Activated naive CD4-positive, alpha-beta T cell treated with anti-CD3 and anti-CD28 coated beads for 36 hours (primary cell): ENCODE measurements at regions not wholly inside any gene's neighbourhood (a gene's known extent, or its start where the extent isn't known, plus 50 kb on each side); places are given as distances from the start of the nearest gene placed in this dataset.

Experiments
- CTCF ChIA-PET: fragments of 350-600 bp; sonication (Branson Sonifier 250); formaldehyde crosslinking; loops from one replicate; lab custom pipeline; 2021; ENCODE audit warnings: antibody characterized with exemption; lab: Charles Lee
- DNase-seq: peaks from one replicate; pipeline ENCODE4 v3.0.0-alpha.2; 2020
- H3K27ac Mint-ChIP-seq: one replicate; pipeline ENCODE4 v1.8.0; 2021; ENCODE audit warnings: mild to moderate bottlenecking, mixed read lengths
- H3K27me3 Mint-ChIP-seq: one replicate; pipeline ENCODE4 v1.8.0; 2021; ENCODE audit warnings: low read depth, mixed read lengths
- H3K36me3 Mint-ChIP-seq: one replicate; pipeline ENCODE4 v1.8.0; 2021; ENCODE audit warnings: low read depth, mixed read lengths
- H3K4me1 Mint-ChIP-seq: one replicate; pipeline ENCODE4 v1.8.0; 2021; ENCODE audit warnings: low read depth, mixed read lengths
- H3K4me3 Mint-ChIP-seq: one replicate; pipeline ENCODE4 v1.8.0; 2021; ENCODE audit warnings: mild to moderate bottlenecking, moderate library complexity, mixed read lengths
- H3K9me3 Mint-ChIP-seq: one replicate; pipeline ENCODE4 v1.8.0; 2021; ENCODE audit warnings: mixed read lengths
- intact Hi-C: fragments of 100-400 bp; cut with micrococcal nuclease; formaldehyde crosslinking; loops from one replicate; pipeline ENCODE4 v1.15.1; 2023

DNA sequence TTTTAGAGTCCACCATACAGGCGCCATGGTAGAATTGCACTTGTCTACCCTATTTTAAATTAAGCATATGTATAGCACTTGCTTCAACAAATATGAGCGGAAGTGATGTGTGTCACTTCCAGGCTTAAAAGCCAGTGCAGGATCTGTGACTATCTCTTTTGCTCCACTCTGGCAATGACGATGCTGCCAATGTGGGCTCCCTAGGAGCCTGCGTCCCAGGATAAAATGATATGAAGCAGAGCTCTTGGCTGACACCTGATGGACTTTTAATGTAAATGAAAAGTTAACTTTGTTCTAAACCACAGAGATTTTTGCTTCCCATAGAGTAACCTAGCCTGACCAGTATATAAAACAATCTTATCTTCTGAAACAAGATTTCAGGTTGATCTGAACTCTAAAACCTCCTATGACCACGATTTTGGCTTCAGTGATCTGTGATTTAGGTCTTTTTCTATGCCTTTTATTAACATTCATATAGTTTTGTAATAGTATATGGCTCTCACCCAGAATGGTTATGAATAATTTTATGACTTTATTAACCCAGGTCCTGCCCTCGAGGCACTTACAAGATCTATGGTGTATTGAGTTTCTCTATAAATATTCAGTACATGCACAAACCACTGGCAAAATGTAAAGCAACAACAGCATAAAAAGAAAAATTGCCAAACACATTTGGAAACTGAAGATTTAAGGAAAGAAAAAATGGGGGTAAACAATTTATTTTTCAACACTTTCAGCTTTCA lies 422.5 kb upstream of the PIK3C3 start:
- H3K27ac Mint-ChIP-seq, result no peak overlapping the region
- no peak overlapping the region for H3K4me3 Mint-ChIP-seq
- intact Hi-C loops, result no loop called here
- no peaks in the 10 kb centered on the region for H3K4me1 Mint-ChIP-seq
- CTCF ChIA-PET, result no interaction called here
- no peaks in the 10 kb centered on the region for H3K27me3 Mint-ChIP-seq
- DNase-seq, result no peak
- H3K9me3 Mint-ChIP-seq, result no peaks in the 10 kb centered on the region
- H3K36me3 Mint-ChIP-seq, result no peaks in the 10 kb centered on the region

DNA sequence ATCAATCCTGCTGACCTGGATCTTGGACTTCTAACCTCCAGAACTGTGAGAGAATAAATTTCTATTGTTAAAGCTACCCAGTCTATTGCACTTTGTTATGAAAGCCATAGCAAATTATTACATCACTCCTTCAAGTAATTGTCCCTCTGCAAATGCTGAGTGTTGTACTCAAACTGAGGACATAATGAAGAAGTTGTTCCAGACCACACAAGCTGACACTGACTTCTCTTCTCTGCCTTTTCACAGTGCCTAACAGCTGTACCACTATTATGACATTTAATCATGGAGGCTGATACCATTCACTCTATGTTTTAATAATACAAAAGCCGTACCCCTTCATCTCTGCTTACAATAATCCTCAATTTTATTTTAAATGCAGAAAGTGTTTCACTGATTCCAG lies 424.1 kb upstream of the PIK3C3 start:
- CTCF ChIA-PET, result no interaction called here
- H3K36me3 Mint-ChIP-seq, result no peaks in the 10 kb centered on the region
- no peak overlapping the region for H3K27ac Mint-ChIP-seq
- no peak overlapping the region for H3K4me3 Mint-ChIP-seq
- no peaks in the 10 kb centered on the region for H3K4me1 Mint-ChIP-seq
- H3K9me3 Mint-ChIP-seq, result peaks cover 3% of the 10 kb centered on the region
- no peak for DNase-seq
- intact Hi-C loops, result no loop called here
- H3K27me3 Mint-ChIP-seq, result no peaks in the 10 kb centered on the region

DNA sequence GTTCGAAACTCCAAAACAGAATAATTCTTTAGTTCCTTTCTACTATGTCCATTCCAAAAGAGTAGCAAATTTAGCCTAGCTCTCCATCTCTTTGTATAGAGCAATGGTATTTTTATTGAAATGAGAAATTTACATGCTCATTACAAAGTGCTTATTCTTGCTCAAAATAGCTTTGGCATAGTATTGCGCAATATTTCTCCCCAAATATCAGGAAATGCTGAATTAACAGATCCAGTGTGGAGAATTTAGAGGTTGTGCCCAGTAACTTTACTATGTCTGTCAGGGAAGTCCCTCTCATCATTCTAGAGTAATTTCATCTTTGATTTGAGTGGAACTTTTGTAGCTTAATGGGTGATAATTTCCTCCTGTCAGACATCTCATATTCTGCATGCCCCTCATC lies 425.9 kb upstream of the PIK3C3 start:
- no peaks in the 10 kb centered on the region for H3K36me3 Mint-ChIP-seq
- no peak for DNase-seq
- intact Hi-C loops, result no loop called here
- no peaks in the 10 kb centered on the region for H3K4me1 Mint-ChIP-seq
- no peaks in the 10 kb centered on the region for H3K27me3 Mint-ChIP-seq
- no peak overlapping the region for H3K27ac Mint-ChIP-seq
- peaks cover 3% of the 10 kb centered on the region for H3K9me3 Mint-ChIP-seq
- CTCF ChIA-PET, result no interaction called here
- no peak overlapping the region for H3K4me3 Mint-ChIP-seq

- intact Hi-C loops, result no loop called here
- Mint-ChIP-seq H3K4me3 (no peak overlapping the region), H3K27ac (no peak overlapping the region), H3K4me1 (no peaks in the 10 kb centered on the region), H3K9me3 (peaks cover 3% of the 10 kb centered on the region), H3K36me3 (no peaks in the 10 kb centered on the region), H3K27me3 (no peaks in the 10 kb centered on the region)
- CTCF ChIA-PET, result no interaction called here
- no peak for DNase-seq
Measured at GRCh38 chr18:41526054-41526453, 429.0 kb upstream of the PIK3C3 start.

DNA sequence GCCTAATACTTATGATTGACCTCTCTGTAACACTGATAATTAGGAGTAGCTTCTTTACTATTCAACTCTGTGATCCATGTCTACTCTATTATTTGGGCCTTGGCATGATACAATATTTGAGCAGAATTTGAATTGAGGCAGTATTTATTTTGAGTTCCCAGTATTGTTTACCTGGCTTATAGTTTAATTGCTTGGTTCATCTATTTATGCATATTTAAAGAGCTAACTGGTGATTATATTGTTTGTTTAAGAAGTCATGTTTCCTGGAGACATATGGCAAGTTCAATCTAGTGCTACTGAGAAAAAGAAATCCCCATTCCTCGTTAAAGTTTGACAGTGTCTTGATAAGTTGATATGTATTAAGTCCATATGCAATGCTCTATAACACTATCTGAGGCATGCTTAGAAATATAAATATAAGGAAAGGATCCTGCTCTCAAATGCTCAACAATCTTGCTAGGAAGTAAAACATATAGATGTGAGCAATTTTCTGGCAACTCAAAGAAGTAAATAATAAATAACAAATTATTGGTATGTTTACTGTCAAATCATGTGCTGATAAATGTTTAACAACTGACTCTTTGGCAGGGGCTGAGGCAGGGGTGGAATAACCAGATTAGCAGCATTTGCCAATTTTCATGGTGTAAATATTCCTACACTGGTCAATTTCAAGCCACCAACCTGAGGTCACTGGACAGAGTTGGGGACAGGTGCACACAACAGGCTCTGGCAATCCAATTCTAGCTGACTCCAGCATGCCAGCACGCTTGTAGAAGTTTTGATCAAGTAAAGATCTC lies 430.2 kb upstream of the PIK3C3 start:
- no peaks in the 10 kb centered on the region for H3K4me1 Mint-ChIP-seq
- DNase-seq, result no peak
- CTCF ChIA-PET, result no interaction called here
- intact Hi-C loops, result no loop called here
- no peak overlapping the region for H3K4me3 Mint-ChIP-seq
- no peaks in the 10 kb centered on the region for H3K36me3 Mint-ChIP-seq
- no peaks in the 10 kb centered on the region for H3K27me3 Mint-ChIP-seq
- H3K9me3 Mint-ChIP-seq, result peaks cover 5% of the 10 kb centered on the region
- no peak overlapping the region for H3K27ac Mint-ChIP-seq

DNA sequence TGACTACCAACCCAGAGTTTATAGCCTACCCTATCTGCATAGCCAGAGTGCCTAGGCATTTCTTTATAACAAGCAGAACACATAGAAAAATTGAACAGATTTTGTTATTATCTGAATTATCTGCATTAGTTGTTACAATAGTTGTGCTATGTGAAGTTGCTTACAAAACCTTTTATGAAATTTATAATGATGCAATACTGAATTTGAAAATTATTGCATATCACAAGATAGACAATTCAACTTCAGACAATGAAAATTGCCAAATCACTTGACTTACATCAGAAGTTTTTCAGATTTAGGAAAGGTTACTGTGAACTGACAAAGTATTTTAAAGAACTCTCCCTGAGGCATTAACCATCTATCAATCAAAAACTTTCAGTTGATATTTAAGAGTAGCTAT lies 437.9 kb upstream of the PIK3C3 start:
- intact Hi-C loops, result no loop called here
- no peaks in the 10 kb centered on the region for H3K36me3 Mint-ChIP-seq
- peaks cover 2% of the 10 kb centered on the region for H3K9me3 Mint-ChIP-seq
- no peak overlapping the region for H3K4me3 Mint-ChIP-seq
- no peak overlapping the region for H3K27ac Mint-ChIP-seq
- CTCF ChIA-PET, result no interaction called here
- no peaks in the 10 kb centered on the region for H3K27me3 Mint-ChIP-seq
- DNase-seq, result no peak
- H3K4me1 Mint-ChIP-seq, result no peaks in the 10 kb centered on the region

DNA sequence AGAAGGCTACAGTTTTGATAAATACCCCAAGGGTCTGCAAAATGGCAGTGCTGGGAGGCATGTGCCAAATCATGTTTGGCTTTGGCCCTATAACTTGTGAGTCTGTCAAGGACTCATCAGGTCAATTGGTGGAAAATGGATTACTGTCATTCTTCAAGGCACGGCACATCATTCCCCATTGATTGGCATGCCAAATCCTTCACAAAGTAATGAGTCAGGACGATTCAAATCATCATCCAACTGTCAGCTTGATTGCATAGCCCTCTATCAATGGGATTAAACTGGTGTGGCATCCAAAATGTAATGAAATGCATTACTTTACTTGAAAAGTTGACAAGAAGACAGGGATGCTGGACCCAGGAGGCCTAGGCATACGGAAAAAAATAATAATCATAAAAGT lies 441.6 kb upstream of the PIK3C3 start:
- Mint-ChIP-seq H3K4me3 (no peak overlapping the region), H3K27me3 (no peaks in the 10 kb centered on the region)
- CTCF ChIA-PET, result no interaction called here

GRCh38 chr18:41504316-41504715 lies 450.7 kb upstream of the PIK3C3 start:
- intact Hi-C loops, result no loop called here
- no peaks in the 10 kb centered on the region for H3K27me3 Mint-ChIP-seq
- H3K4me1 Mint-ChIP-seq, result no peaks in the 10 kb centered on the region
- H3K4me3 Mint-ChIP-seq, result no peak overlapping the region
- no peak overlapping the region for H3K27ac Mint-ChIP-seq
- CTCF ChIA-PET, result no interaction called here
- H3K36me3 Mint-ChIP-seq, result no peaks in the 10 kb centered on the region
- no peaks in the 10 kb centered on the region for H3K9me3 Mint-ChIP-seq
- no peak for DNase-seq

More for the DNA sequence above, 441.6 kb upstream of the PIK3C3 start:
- no peaks in the 10 kb centered on the region for H3K9me3 Mint-ChIP-seq
- no peaks in the 10 kb centered on the region for H3K4me1 Mint-ChIP-seq
- no peak for DNase-seq
- intact Hi-C loops, result no loop called here
- H3K27ac Mint-ChIP-seq, result no peak overlapping the region
- H3K36me3 Mint-ChIP-seq, result no peaks in the 10 kb centered on the region

- no peaks in the 10 kb centered on the region for H3K27me3 Mint-ChIP-seq
- no peak overlapping the region for H3K4me3 Mint-ChIP-seq
- H3K4me1 Mint-ChIP-seq, result no peaks in the 10 kb centered on the region
- no peaks in the 10 kb centered on the region for H3K36me3 Mint-ChIP-seq
- no peak overlapping the region for H3K27ac Mint-ChIP-seq
- intact Hi-C loops, result no loop called here
- CTCF ChIA-PET, result no interaction called here
- H3K9me3 Mint-ChIP-seq, result peaks cover 2% of the 10 kb centered on the region
- no peak for DNase-seq
Measured at GRCh38 chr18:41501848-41502247, 453.2 kb upstream of the PIK3C3 start.

- no peak for DNase-seq
- intact Hi-C loops, result no loop called here
Measured at GRCh38 chr18:41499345-41499744, 455.7 kb upstream of the PIK3C3 start.

GRCh38 chr18:41490861-41491260 lies 464.2 kb upstream of the PIK3C3 start:
- no peak overlapping the region for H3K27ac Mint-ChIP-seq
- H3K9me3 Mint-ChIP-seq, result peaks cover 23% of the 10 kb centered on the region
- H3K4me3 Mint-ChIP-seq, result no peak overlapping the region
- intact Hi-C loops, result no loop called here
- no peaks in the 10 kb centered on the region for H3K27me3 Mint-ChIP-seq
- H3K4me1 Mint-ChIP-seq, result no peaks in the 10 kb centered on the region
- DNase-seq, result no peak
- CTCF ChIA-PET, result no interaction called here
- no peaks in the 10 kb centered on the region for H3K36me3 Mint-ChIP-seq

More at GRCh38 chr18:41499345-41499744, 455.7 kb upstream of the PIK3C3 start:
- CTCF ChIA-PET, result no interaction called here
- Mint-ChIP-seq H3K27me3 (no peaks in the 10 kb centered on the region), H3K4me1 (no peaks in the 10 kb centered on the region), H3K27ac (no peak overlapping the region), H3K36me3 (no peaks in the 10 kb centered on the region), H3K4me3 (no peak overlapping the region), H3K9me3 (peaks cover 2% of the 10 kb centered on the region)

DNA sequence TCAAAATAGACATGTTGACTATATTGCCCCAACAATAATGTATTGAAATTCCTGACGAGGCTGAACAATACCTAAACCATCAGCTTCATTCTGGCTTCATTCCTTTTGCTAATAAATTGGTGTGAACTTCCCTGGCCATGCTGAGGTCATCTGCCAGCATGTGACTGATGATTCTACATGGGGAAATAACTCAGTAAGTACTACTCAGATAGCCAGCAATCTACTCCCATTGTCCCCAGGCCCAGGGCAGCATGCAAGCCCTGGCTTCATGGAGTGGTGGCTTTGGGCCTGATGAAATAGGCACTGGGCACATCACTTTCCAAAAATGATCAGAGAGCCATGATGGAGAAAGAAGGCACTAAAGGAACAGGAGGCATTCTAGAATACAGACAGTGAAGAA lies 468.5 kb upstream of the PIK3C3 start:
- CTCF ChIA-PET, result no interaction called here
- H3K36me3 Mint-ChIP-seq, result no peaks in the 10 kb centered on the region
- no peak overlapping the region for H3K27ac Mint-ChIP-seq
- intact Hi-C loops, result no loop called here
- peaks cover 28% of the 10 kb centered on the region for H3K9me3 Mint-ChIP-seq
- H3K4me3 Mint-ChIP-seq, result no peak overlapping the region
- H3K27me3 Mint-ChIP-seq, result no peaks in the 10 kb centered on the region
- no peak for DNase-seq
- H3K4me1 Mint-ChIP-seq, result no peaks in the 10 kb centered on the region

DNA sequence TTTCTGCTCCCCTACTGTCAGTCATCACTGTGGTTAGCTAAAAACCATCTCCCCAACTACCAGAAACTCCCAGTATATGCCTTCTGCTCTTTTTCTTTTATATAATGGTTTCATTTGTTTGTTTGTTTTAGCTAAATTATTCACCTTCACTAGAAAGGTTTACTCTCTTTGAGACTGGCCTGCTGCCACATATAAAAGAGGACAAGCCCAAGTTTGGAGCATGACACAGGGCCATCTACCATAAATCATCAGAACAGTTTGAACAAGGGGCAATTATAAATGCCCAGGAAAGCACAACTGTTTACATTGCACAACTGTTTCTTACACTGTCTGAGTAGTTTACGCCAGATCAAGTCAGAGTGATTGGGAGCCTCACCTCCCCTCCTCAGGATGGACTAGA lies 471.0 kb upstream of the PIK3C3 start:
- Mint-ChIP-seq H3K9me3 (peaks cover 21% of the 10 kb centered on the region), H3K4me1 (no peaks in the 10 kb centered on the region), H3K4me3 (no peak overlapping the region), H3K36me3 (no peaks in the 10 kb centered on the region), H3K27me3 (no peaks in the 10 kb centered on the region), H3K27ac (no peak overlapping the region)
- DNase-seq, result no peak
- intact Hi-C loops, result no loop called here
- CTCF ChIA-PET, result no interaction called here
